Kidney epithelial cell (primary cell): ENCODE measurements at regions not wholly inside any gene's neighbourhood (a gene's known extent, or its start where the extent isn't known, plus 50 kb on each side); places are given as distances from the start of the nearest gene placed in this dataset.

Experiments
- DNase-seq: peaks from one replicate; pipeline ENCODE4 v3.0.0-alpha.2; 2010; ENCODE audit warnings: low read depth
- H3K27me3 ChIP-seq: 2 replicates; pipeline ENCODE4 v1.6.0; 2011; ENCODE audit warnings: low read length; ENCODE audit not compliant: control insufficient read depth, insufficient read depth
- H3K36me3 ChIP-seq: 2 replicates; pipeline ENCODE4 v1.5.1; 2011; ENCODE audit warnings: low read length; ENCODE audit not compliant: control insufficient read depth, insufficient read depth
- H3K4me3 ChIP-seq: 2 replicates; pipeline ENCODE4 v1.5.1; 2011; ENCODE audit warnings: low read depth, mild to moderate bottlenecking, control low read depth, low read length
- CTCF ChIP-seq: IDR thresholded peaks from 2 replicates; pipeline ENCODE4 v1.5.1; 2011; ENCODE audit warnings: mild to moderate bottlenecking, moderate library complexity, low read length, control low read depth, inconsistent platforms; ENCODE audit not compliant: insufficient read depth, poor library complexity, severe bottlenecking

GRCh38 chr5:147180751-147181150 lies 54.1 kb upstream of the STK32A start:
- no peak overlapping the region for H3K4me3 ChIP-seq
- no peak for DNase-seq
- TF ChIP-seq CTCF: no peak
- H3K36me3 ChIP-seq: no peaks in the 10 kb centered on the region
- no peaks in the 10 kb centered on the region for H3K27me3 ChIP-seq
